ENCODE measurements at regions not wholly inside any gene's neighbourhood (a gene's known extent, or its start where the extent isn't known, plus 50 kb on each side); places are given as distances from the start of the nearest gene placed in this dataset.

- DNase-seq (ENCODE audit: low spot score in 2 of 2) = no peak
- ATAC-seq (ENCODE audit: low read depth) = no peak
- H3K4me3 Mint-ChIP-seq = no peak overlapping the region
- H3K4me1 Mint-ChIP-seq = no peaks in the 10 kb centered on the region
- H3K36me3 Mint-ChIP-seq = no peaks in the 10 kb centered on the region
- H3K27me3 Mint-ChIP-seq = peaks cover 16% of the 10 kb centered on the region
- H3K9me3 Mint-ChIP-seq = peaks cover 2% of the 10 kb centered on the region
- no peak overlapping the region for H3K27ac Mint-ChIP-seq
Measured at GRCh38 chr22:47288680-47289079, 526.2 kb downstream of the TBC1D22A start.

GRCh38 chr22:47287516-47287915 is 525.1 kb downstream of the TBC1D22A start:
- Mint-ChIP-seq H3K4me1 (no peaks in the 10 kb centered on the region), H3K9me3 (peaks cover 2% of the 10 kb centered on the region), H3K36me3 (no peaks in the 10 kb centered on the region), H3K27ac (no peak overlapping the region), H3K4me3 (no peak overlapping the region), H3K27me3 (peaks cover 13% of the 10 kb centered on the region)
- ATAC-seq (ENCODE audit: low read depth) (no peak), DNase-seq (ENCODE audit: low spot score in 2 of 2) (no peak)

GRCh38 chr22:47286590-47286989 is 524.1 kb downstream of the TBC1D22A start:
- ATAC-seq (ENCODE audit: low read depth) (no peak), DNase-seq (ENCODE audit: low spot score in 2 of 2) (no peak)
- peaks cover 13% of the 10 kb centered on the region for H3K27me3 Mint-ChIP-seq
- H3K9me3 Mint-ChIP-seq = peaks cover 2% of the 10 kb centered on the region
- H3K27ac Mint-ChIP-seq = no peak overlapping the region
- H3K36me3 Mint-ChIP-seq = no peaks in the 10 kb centered on the region
- no peak overlapping the region for H3K4me3 Mint-ChIP-seq
- H3K4me1 Mint-ChIP-seq = no peaks in the 10 kb centered on the region

GRCh38 chr22:47285981-47286380 is 523.5 kb downstream of the TBC1D22A start:
- Mint-ChIP-seq H3K4me1 (no peaks in the 10 kb centered on the region), H3K4me3 (no peak overlapping the region), H3K27ac (no peak overlapping the region), H3K9me3 (peaks cover 2% of the 10 kb centered on the region), H3K36me3 (no peaks in the 10 kb centered on the region), H3K27me3 (peaks cover 13% of the 10 kb centered on the region)
- DNase-seq (ENCODE audit: low spot score in 2 of 2) (no peak), ATAC-seq (ENCODE audit: low read depth) (no peak)

- Mint-ChIP-seq H3K4me3 (no peak overlapping the region), H3K27me3 (peaks cover 13% of the 10 kb centered on the region), H3K27ac (no peak overlapping the region), H3K36me3 (no peaks in the 10 kb centered on the region), H3K4me1 (no peaks in the 10 kb centered on the region), H3K9me3 (peaks cover 2% of the 10 kb centered on the region)
- DNase-seq (ENCODE audit: low spot score in 2 of 2) (no peak), ATAC-seq (ENCODE audit: low read depth) (no peak)
Measured at GRCh38 chr22:47284822-47285221, 522.4 kb downstream of the TBC1D22A start.

GRCh38 chr22:47284360-47284759 is 521.9 kb downstream of the TBC1D22A start:
- Mint-ChIP-seq H3K9me3 (peaks cover 2% of the 10 kb centered on the region), H3K4me3 (no peak overlapping the region), H3K27me3 (peaks cover 12% of the 10 kb centered on the region), H3K36me3 (no peaks in the 10 kb centered on the region), H3K27ac (no peak overlapping the region), H3K4me1 (no peaks in the 10 kb centered on the region)
- no peak for DNase-seq (ENCODE audit: low spot score in 2 of 2)
- ATAC-seq (ENCODE audit: low read depth) = no peak

- Mint-ChIP-seq H3K9me3 (peaks cover 2% of the 10 kb centered on the region), H3K4me3 (no peak overlapping the region), H3K27me3 (peaks cover 9% of the 10 kb centered on the region), H3K36me3 (no peaks in the 10 kb centered on the region), H3K4me1 (no peaks in the 10 kb centered on the region), H3K27ac (no peak overlapping the region)
- ATAC-seq (ENCODE audit: low read depth) (no peak), DNase-seq (ENCODE audit: low spot score in 2 of 2) (no peak)
Measured at GRCh38 chr22:47283616-47284270, 521.3 kb downstream of the TBC1D22A start.

GRCh38 chr22:47282851-47283250 is 520.4 kb downstream of the TBC1D22A start:
- DNase-seq (ENCODE audit: low spot score in 2 of 2) = no peak
- H3K27me3 Mint-ChIP-seq = peaks cover 4% of the 10 kb centered on the region

GRCh38 chr22:47282366-47282765 is 519.9 kb downstream of the TBC1D22A start:
- Mint-ChIP-seq H3K36me3 (no peaks in the 10 kb centered on the region), H3K27ac (no peak overlapping the region), H3K9me3 (no peaks in the 10 kb centered on the region), H3K4me1 (no peaks in the 10 kb centered on the region), H3K4me3 (no peak overlapping the region), H3K27me3 (peaks cover 4% of the 10 kb centered on the region)
- DNase-seq (ENCODE audit: low spot score in 2 of 2) (no peak), ATAC-seq (ENCODE audit: low read depth) (no peak)

More at GRCh38 chr22:47282851-47283250, 520.4 kb downstream of the TBC1D22A start:
- no peak overlapping the region for H3K27ac Mint-ChIP-seq
- H3K36me3 Mint-ChIP-seq = no peaks in the 10 kb centered on the region
- no peak for ATAC-seq (ENCODE audit: low read depth)
- no peak overlapping the region for H3K4me3 Mint-ChIP-seq
- H3K9me3 Mint-ChIP-seq = no peaks in the 10 kb centered on the region
- no peaks in the 10 kb centered on the region for H3K4me1 Mint-ChIP-seq

- H3K27me3 Mint-ChIP-seq = peaks cover 4% of the 10 kb centered on the region
- ATAC-seq (ENCODE audit: low read depth) = no peak
- H3K4me1 Mint-ChIP-seq = no peaks in the 10 kb centered on the region
Measured at GRCh38 chr22:47281126-47282106, 519.0 kb downstream of the TBC1D22A start.

GRCh38 chr22:47280301-47280700 is 517.9 kb downstream of the TBC1D22A start:
- no peak for DNase-seq (ENCODE audit: low spot score in 2 of 2)
- Mint-ChIP-seq H3K36me3 (no peaks in the 10 kb centered on the region), H3K9me3 (no peaks in the 10 kb centered on the region), H3K27me3 (peaks cover 4% of the 10 kb centered on the region), H3K4me1 (no peaks in the 10 kb centered on the region), H3K4me3 (no peak overlapping the region), H3K27ac (no peak overlapping the region)
- no peak for ATAC-seq (ENCODE audit: low read depth)

More at GRCh38 chr22:47281126-47282106, 519.0 kb downstream of the TBC1D22A start:
- Mint-ChIP-seq H3K36me3 (no peaks in the 10 kb centered on the region), H3K4me3 (no peak overlapping the region), H3K9me3 (no peaks in the 10 kb centered on the region), H3K27ac (no peak overlapping the region)
- DNase-seq (ENCODE audit: low spot score in 2 of 2) = no peak

GRCh38 chr22:47279746-47280145 is 517.3 kb downstream of the TBC1D22A start:
- H3K9me3 Mint-ChIP-seq = no peaks in the 10 kb centered on the region
- DNase-seq (ENCODE audit: low spot score in 2 of 2) (no peak), ATAC-seq (ENCODE audit: low read depth) (no peak)
- no peak overlapping the region for H3K4me3 Mint-ChIP-seq
- no peaks in the 10 kb centered on the region for H3K36me3 Mint-ChIP-seq
- no peak overlapping the region for H3K27ac Mint-ChIP-seq
- no peaks in the 10 kb centered on the region for H3K4me1 Mint-ChIP-seq
- no peaks in the 10 kb centered on the region for H3K27me3 Mint-ChIP-seq

- H3K4me3 Mint-ChIP-seq = no peak overlapping the region
- ATAC-seq (ENCODE audit: low read depth) = no peak
- H3K27me3 Mint-ChIP-seq = no peaks in the 10 kb centered on the region
Measured at GRCh38 chr22:47279337-47279736, 516.9 kb downstream of the TBC1D22A start.

GRCh38 chr22:47278655-47279054 is 516.2 kb downstream of the TBC1D22A start:
- DNase-seq (ENCODE audit: low spot score in 2 of 2) (no peak), ATAC-seq (ENCODE audit: low read depth) (no peak)
- no peaks in the 10 kb centered on the region for H3K9me3 Mint-ChIP-seq
- H3K27ac Mint-ChIP-seq = no peak overlapping the region
- no peaks in the 10 kb centered on the region for H3K4me1 Mint-ChIP-seq
- no peaks in the 10 kb centered on the region for H3K36me3 Mint-ChIP-seq
- H3K4me3 Mint-ChIP-seq = no peak overlapping the region
- no peaks in the 10 kb centered on the region for H3K27me3 Mint-ChIP-seq

More at GRCh38 chr22:47279337-47279736, 516.9 kb downstream of the TBC1D22A start:
- Mint-ChIP-seq H3K4me1 (no peaks in the 10 kb centered on the region), H3K27ac (no peak overlapping the region), H3K9me3 (no peaks in the 10 kb centered on the region), H3K36me3 (no peaks in the 10 kb centered on the region)
- no peak for DNase-seq (ENCODE audit: low spot score in 2 of 2)
